NCI-H1930 (cell line): ENCODE measurements at regions not wholly inside any gene's neighbourhood (a gene's known extent, or its start where the extent isn't known, plus 50 kb on each side); places are given as distances from the start of the nearest gene placed in this dataset.

ENCODE experiments used
- DNase-seq, 2 experiments: peaks; one replicate each; lab custom pipeline; 2025; lab: John Stamatoyannopoulos, UW

GRCh38 chr16:6063526-6063925 is 965.9 kb upstream of the EEF2KMT start:
- DNase-seq = no peak

GRCh38 chr16:6059671-6060070 is 962.1 kb upstream of the EEF2KMT start:
- DNase-seq = no peak

GRCh38 chr16:6057821-6058220 is 960.2 kb upstream of the EEF2KMT start:
- no peak for DNase-seq

- no peak for DNase-seq
These were observed 950.4 kb upstream of the EEF2KMT start for GRCh38 chr16:6048017-6048416.

GRCh38 chr16:6047325-6047724 is 949.7 kb upstream of the EEF2KMT start:
- no peak for DNase-seq

GRCh38 chr16:6038941-6039645 is 941.5 kb upstream of the EEF2KMT start:
- DNase-seq = no peak

- DNase-seq = no peak
These were observed 937.6 kb upstream of the EEF2KMT start for GRCh38 chr16:6035161-6035560.

- DNase-seq = no peak
These were observed 936.9 kb upstream of the EEF2KMT start for GRCh38 chr16:6034511-6034910.

- no peak for DNase-seq
These were observed 934.8 kb upstream of the EEF2KMT start for GRCh38 chr16:6032438-6032837.

GRCh38 chr16:6031567-6031966 is 934.0 kb upstream of the EEF2KMT start:
- no peak for DNase-seq

- no peak for DNase-seq
These were observed 933.5 kb upstream of the EEF2KMT start for GRCh38 chr16:6031102-6031501.

GRCh38 chr16:6027733-6028132 is 930.1 kb upstream of the EEF2KMT start:
- no peak for DNase-seq

GRCh38 chr16:6023449-6023848 is 925.9 kb upstream of the EEF2KMT start:
- DNase-seq = no peak

GRCh38 chr16:6021276-6021943 is 923.8 kb upstream of the EEF2KMT start:
- DNase-seq = no peak

GRCh38 chr16:6020162-6020985 is 922.8 kb upstream of the EEF2KMT start:
- no peak for DNase-seq

GRCh38 chr16:6019490-6019991 is 921.9 kb upstream of the EEF2KMT start:
- no peak for DNase-seq

GRCh38 chr16:6018848-6019489 is 921.4 kb upstream of the EEF2KMT start:
- no peak for DNase-seq

- peak in 1 of 2 experiments; percentile 28 for DNase-seq
These were observed 919.1 kb upstream of the EEF2KMT start for GRCh38 chr16:6016530-6017184.

- no peak for DNase-seq
These were observed 915.1 kb upstream of the EEF2KMT start for GRCh38 chr16:6012716-6013115.

- no peak for DNase-seq
These were observed 911.6 kb upstream of the EEF2KMT start for GRCh38 chr16:6009151-6009550.

GRCh38 chr16:6008670-6009069 is 911.1 kb upstream of the EEF2KMT start:
- no peak for DNase-seq

GRCh38 chr16:5993356-5993755 is 895.8 kb upstream of the EEF2KMT start:
- no peak for DNase-seq
